ENCODE measurements at regions not wholly inside any gene's neighbourhood (a gene's known extent, or its start where the extent isn't known, plus 50 kb on each side); places are given as distances from the start of the nearest gene placed in this dataset.

GRCh38 chr16:74020095-74020670, 276.4 kb upstream of the PSMD7 start:
- Histone ChIP-seq H3K36me3 (ENCODE audit: control insufficient read depth, insufficient read depth, low read length) (no peaks in the 10 kb centered on the region), H3K27me3 (ENCODE audit: control insufficient read depth, insufficient read depth, low read length, poor library complexity, severe bottlenecking) (no peaks in the 10 kb centered on the region), H3K9me3 (ENCODE audit: control insufficient read depth, low read length) (no peaks in the 10 kb centered on the region), H3K4me1 (ENCODE audit: control insufficient read depth, insufficient read depth, low read length) (peaks cover 13% of the 10 kb centered on the region), H3K27ac (ENCODE audit: insufficient read depth, low read depth, low read length, poor library complexity, severe bottlenecking) (no peak overlapping the region), H3K4me3 (ENCODE audit: insufficient read depth, low read depth, low read length) (no peak overlapping the region)
- WGBS, 2 experiments: 60 to 61% methylated on average over 1 to 3 of the region's 4 CpGs

GRCh38 chr16:74019612-74020011, 277.0 kb upstream of the PSMD7 start:
- Histone ChIP-seq H3K27ac (ENCODE audit: insufficient read depth, low read depth, low read length, poor library complexity, severe bottlenecking) (no peak overlapping the region), H3K27me3 (ENCODE audit: control insufficient read depth, insufficient read depth, low read length, poor library complexity, severe bottlenecking) (no peaks in the 10 kb centered on the region), H3K4me3 (ENCODE audit: insufficient read depth, low read depth, low read length) (no peak overlapping the region), H3K9me3 (ENCODE audit: control insufficient read depth, low read length) (no peaks in the 10 kb centered on the region), H3K4me1 (ENCODE audit: control insufficient read depth, insufficient read depth, low read length) (peaks cover 7% of the 10 kb centered on the region), H3K36me3 (ENCODE audit: control insufficient read depth, insufficient read depth, low read length) (no peaks in the 10 kb centered on the region)
- WGBS, 2 experiments: 68 to 82% methylated on average over 3 of the region's 3 CpGs

- H3K27me3 ChIP-seq (ENCODE audit: control insufficient read depth, insufficient read depth, low read length, poor library complexity, severe bottlenecking): no peaks in the 10 kb centered on the region
- peaks cover 6% of the 10 kb centered on the region for H3K4me1 ChIP-seq (ENCODE audit: control insufficient read depth, insufficient read depth, low read length)
- H3K4me3 ChIP-seq (ENCODE audit: insufficient read depth, low read depth, low read length): no peak overlapping the region
- no peak overlapping the region for H3K27ac ChIP-seq (ENCODE audit: insufficient read depth, low read depth, low read length, poor library complexity, severe bottlenecking)
- H3K9me3 ChIP-seq (ENCODE audit: control insufficient read depth, low read length): no peaks in the 10 kb centered on the region
- H3K36me3 ChIP-seq (ENCODE audit: control insufficient read depth, insufficient read depth, low read length): no peaks in the 10 kb centered on the region
Measured at GRCh38 chr16:74015953-74016352, 280.7 kb upstream of the PSMD7 start.

GRCh38 chr16:73998707-73999106, 297.9 kb upstream of the PSMD7 start:
- H3K9me3 ChIP-seq (ENCODE audit: control insufficient read depth, low read length): no peaks in the 10 kb centered on the region
- H3K36me3 ChIP-seq (ENCODE audit: control insufficient read depth, insufficient read depth, low read length): no peaks in the 10 kb centered on the region
- WGBS, 2 experiments: 83 to 94% methylated on average over 1 to 2 of the region's 2 CpGs
- no peak overlapping the region for H3K4me3 ChIP-seq (ENCODE audit: insufficient read depth, low read depth, low read length)
- no peaks in the 10 kb centered on the region for H3K27me3 ChIP-seq (ENCODE audit: control insufficient read depth, insufficient read depth, low read length, poor library complexity, severe bottlenecking)
- H3K27ac ChIP-seq (ENCODE audit: insufficient read depth, low read depth, low read length, poor library complexity, severe bottlenecking): no peak overlapping the region
- H3K4me1 ChIP-seq (ENCODE audit: control insufficient read depth, insufficient read depth, low read length): no peaks in the 10 kb centered on the region

- Histone ChIP-seq H3K4me3 (ENCODE audit: insufficient read depth, low read depth, low read length) (no peak overlapping the region), H3K27ac (ENCODE audit: insufficient read depth, low read depth, low read length, poor library complexity, severe bottlenecking) (no peak overlapping the region), H3K27me3 (ENCODE audit: control insufficient read depth, insufficient read depth, low read length, poor library complexity, severe bottlenecking) (no peaks in the 10 kb centered on the region), H3K4me1 (ENCODE audit: control insufficient read depth, insufficient read depth, low read length) (no peaks in the 10 kb centered on the region), H3K9me3 (ENCODE audit: control insufficient read depth, low read length) (no peaks in the 10 kb centered on the region), H3K36me3 (ENCODE audit: control insufficient read depth, insufficient read depth, low read length) (no peaks in the 10 kb centered on the region)
- 94 to 96% methylated on average over 4 of the region's 4 CpGs for WGBS, 2 experiments
Measured at GRCh38 chr16:73997971-73998370, 298.6 kb upstream of the PSMD7 start.

- Histone ChIP-seq H3K4me1 (ENCODE audit: control insufficient read depth, insufficient read depth, low read length) (no peaks in the 10 kb centered on the region), H3K4me3 (ENCODE audit: insufficient read depth, low read depth, low read length) (no peak overlapping the region), H3K36me3 (ENCODE audit: control insufficient read depth, insufficient read depth, low read length) (no peaks in the 10 kb centered on the region), H3K27me3 (ENCODE audit: control insufficient read depth, insufficient read depth, low read length, poor library complexity, severe bottlenecking) (no peaks in the 10 kb centered on the region), H3K9me3 (ENCODE audit: control insufficient read depth, low read length) (no peaks in the 10 kb centered on the region), H3K27ac (ENCODE audit: insufficient read depth, low read depth, low read length, poor library complexity, severe bottlenecking) (no peak overlapping the region)
- WGBS, 2 experiments: 92 to 94% methylated on average over 3 of the region's 3 CpGs
Measured at GRCh38 chr16:73997340-73997711, 299.3 kb upstream of the PSMD7 start.

- no peaks in the 10 kb centered on the region for H3K36me3 ChIP-seq (ENCODE audit: control insufficient read depth, insufficient read depth, low read length)
- no peak overlapping the region for H3K4me3 ChIP-seq (ENCODE audit: insufficient read depth, low read depth, low read length)
- 92 to 94% methylated on average over 11 of the region's 11 CpGs for WGBS, 2 experiments
- H3K27me3 ChIP-seq (ENCODE audit: control insufficient read depth, insufficient read depth, low read length, poor library complexity, severe bottlenecking): no peaks in the 10 kb centered on the region
- H3K4me1 ChIP-seq (ENCODE audit: control insufficient read depth, insufficient read depth, low read length): no peaks in the 10 kb centered on the region
- H3K27ac ChIP-seq (ENCODE audit: insufficient read depth, low read depth, low read length, poor library complexity, severe bottlenecking): no peak overlapping the region
- H3K9me3 ChIP-seq (ENCODE audit: control insufficient read depth, low read length): no peaks in the 10 kb centered on the region
Measured at GRCh38 chr16:73996624-73997339, 299.8 kb upstream of the PSMD7 start.

GRCh38 chr16:73993878-73994277, 302.7 kb upstream of the PSMD7 start:
- no peak overlapping the region for H3K27ac ChIP-seq (ENCODE audit: insufficient read depth, low read depth, low read length, poor library complexity, severe bottlenecking)
- H3K4me3 ChIP-seq (ENCODE audit: insufficient read depth, low read depth, low read length): no peak overlapping the region
- no peaks in the 10 kb centered on the region for H3K36me3 ChIP-seq (ENCODE audit: control insufficient read depth, insufficient read depth, low read length)
- no CpG with 5 or more reads among the region's 1 CpG for WGBS, 2 experiments
- H3K4me1 ChIP-seq (ENCODE audit: control insufficient read depth, insufficient read depth, low read length): no peaks in the 10 kb centered on the region
- H3K27me3 ChIP-seq (ENCODE audit: control insufficient read depth, insufficient read depth, low read length, poor library complexity, severe bottlenecking): no peaks in the 10 kb centered on the region
- H3K9me3 ChIP-seq (ENCODE audit: control insufficient read depth, low read length): no peaks in the 10 kb centered on the region

GRCh38 chr16:73978407-73978784, 318.2 kb upstream of the PSMD7 start:
- Histone ChIP-seq H3K27me3 (ENCODE audit: control insufficient read depth, insufficient read depth, low read length, poor library complexity, severe bottlenecking) (no peaks in the 10 kb centered on the region), H3K27ac (ENCODE audit: insufficient read depth, low read depth, low read length, poor library complexity, severe bottlenecking) (no peak overlapping the region), H3K4me3 (ENCODE audit: insufficient read depth, low read depth, low read length) (no peak overlapping the region), H3K4me1 (ENCODE audit: control insufficient read depth, insufficient read depth, low read length) (no peaks in the 10 kb centered on the region), H3K9me3 (ENCODE audit: control insufficient read depth, low read length) (peaks cover 2% of the 10 kb centered on the region), H3K36me3 (ENCODE audit: control insufficient read depth, insufficient read depth, low read length) (no peaks in the 10 kb centered on the region)
- 96% methylated on average over 5 of the region's 5 CpGs for WGBS, 2 experiments

- Histone ChIP-seq H3K4me1 (ENCODE audit: control insufficient read depth, insufficient read depth, low read length) (no peaks in the 10 kb centered on the region), H3K9me3 (ENCODE audit: control insufficient read depth, low read length) (peaks cover 2% of the 10 kb centered on the region), H3K27me3 (ENCODE audit: control insufficient read depth, insufficient read depth, low read length, poor library complexity, severe bottlenecking) (no peaks in the 10 kb centered on the region), H3K36me3 (ENCODE audit: control insufficient read depth, insufficient read depth, low read length) (no peaks in the 10 kb centered on the region), H3K27ac (ENCODE audit: insufficient read depth, low read depth, low read length, poor library complexity, severe bottlenecking) (no peak overlapping the region), H3K4me3 (ENCODE audit: insufficient read depth, low read depth, low read length) (no peak overlapping the region)
- 86 to 91% methylated on average over 3 of the region's 3 CpGs for WGBS, 2 experiments
Measured at GRCh38 chr16:73976644-73977043, 320.0 kb upstream of the PSMD7 start.

Data from ectodermal cell (in vitro differentiated cells).